B cell (primary cell): ENCODE measurements at regions not wholly inside any gene's neighbourhood (a gene's known extent, or its start where the extent isn't known, plus 50 kb on each side); places are given as distances from the start of the nearest gene placed in this dataset.

ENCODE experiments used
- ATAC-seq: fragments of 200-7000 bp; cut with Tn5 transposase; one replicate; pipeline ENCODE4 v1.10.0; 2021; ENCODE audit warnings: low read depth, mild to moderate bottlenecking, moderate number of reproducible peaks, moderate library complexity
- CTCF ChIA-PET: fragments of 350-600 bp; sonication (Branson Sonifier 250); formaldehyde crosslinking; loops from one replicate; lab custom pipeline; 2021; ENCODE audit warnings: antibody characterized with exemption, inconsistent platforms; lab: Charles Lee
- POLR2A ChIA-PET: fragments of 350-600 bp; sonication (Branson Sonifier 250); formaldehyde crosslinking; loops from one replicate; lab custom pipeline; 2021; ENCODE audit warnings: antibody characterized with exemption; lab: Charles Lee
- DNase-seq: peaks from one replicate; pipeline ENCODE4 v3.0.0; 2013
- H2AFZ ChIP-seq: 2 replicates; pipeline ENCODE4 v1.6.1; 2012; ENCODE audit warnings: mild to moderate bottlenecking, low read depth, low read length; ENCODE audit not compliant: insufficient read depth, poor library complexity, severe bottlenecking
- H3K27ac ChIP-seq, 2 donors: 1 replicate in 1 of 2; 2 replicates in 1 of 2; pipeline ENCODE4 v1.5.1; 2012 to 2013; ENCODE audit warnings: low read length in 2 of 2, mild to moderate bottlenecking in 2 of 2, moderate library complexity in 1 of 2
- H3K27me3 ChIP-seq, 4 experiments: fragments of 200-600 bp in 1 of 4; sonication (generic) in 1 of 4; replicated peaks in 1 of 4; 1 replicate in 2 of 4; 2 replicates in 2 of 4; pipeline versions ENCODE4 v1.6.1 to v1.7.0; 2013 to 2016; ENCODE audit warnings: low read length in 3 of 4, mild to moderate bottlenecking in 2 of 4, mixed read lengths in 1 of 4, moderate library complexity in 1 of 4; ENCODE audit not compliant: insufficient read depth in 4 of 4, control insufficient read depth in 3 of 4; ENCODE audit errors: control extremely low read depth in 1 of 4
- H3K36me3 ChIP-seq, 2 experiments: replicated peaks in 1 of 2; 1 replicate in 1 of 2; 2 replicates in 1 of 2; pipeline versions ENCODE4 v1.6.1 to v1.7.1; 2013; ENCODE audit warnings: low read length in 1 of 2; ENCODE audit not compliant: insufficient read depth in 2 of 2, control insufficient read depth in 1 of 2; ENCODE audit errors: control extremely low read depth in 1 of 2, extremely low read depth in 1 of 2
- H3K4me1 ChIP-seq, 2 donors: fragments of 200-600 bp in 1 of 2; sonication (generic) in 1 of 2; 1 replicate in 1 of 2; 2 replicates in 1 of 2; pipeline versions ENCODE4 v1.5.1 to v1.6.1; 2013 to 2017; ENCODE audit warnings: low read length in 2 of 2; ENCODE audit not compliant: control insufficient read depth in 2 of 2, insufficient read depth in 2 of 2
- H3K4me2 ChIP-seq: replicated peaks from 2 replicates; pipeline ENCODE3; 2012; ENCODE audit warnings: mild to moderate bottlenecking, low read depth, low read length; ENCODE audit not compliant: poor library complexity, severe bottlenecking
- H3K4me3 ChIP-seq, 5 experiments: fragments of 200-600 bp in 1 of 5; sonication (generic) in 1 of 5; 1 replicate in 3 of 5; 2 replicates in 2 of 5; pipeline versions ENCODE4 v1.5.1 to v1.7.0; 2011 to 2016; ENCODE audit warnings: low read length in 4 of 5, mild to moderate bottlenecking in 4 of 5, low read depth in 2 of 5, control low read depth in 1 of 5, moderate library complexity in 1 of 5; ENCODE audit not compliant: insufficient read depth in 1 of 5; ENCODE audit errors: control extremely low read depth in 1 of 5, extremely low read depth in 1 of 5
- H3K79me2 ChIP-seq: fragments of 200-600 bp; sonication (generic); one replicate; pipeline ENCODE4 v1.6.0; 2016; ENCODE audit warnings: low read length; ENCODE audit not compliant: control insufficient read depth, insufficient read depth
- H3K9ac ChIP-seq: fragments of 200-600 bp; sonication (generic); 2 replicates; pipeline ENCODE4 v1.6.1; 2017; ENCODE audit warnings: mild to moderate bottlenecking, low read length, moderate library complexity
- H3K9me3 ChIP-seq, 3 donors: one replicate each; pipeline versions ENCODE4 v1.6.1 to v1.7.1; 2013; ENCODE audit warnings: low read length in 2 of 3; ENCODE audit not compliant: control insufficient read depth in 2 of 3, insufficient read depth in 1 of 3; ENCODE audit errors: control extremely low read depth in 1 of 3
- H4K20me1 ChIP-seq: 2 replicates; pipeline ENCODE4 v1.6.0; 2012; ENCODE audit warnings: mild to moderate bottlenecking, low read length; ENCODE audit not compliant: insufficient read depth, control insufficient read depth, poor library complexity, severe bottlenecking
- H3K27ac Mint-ChIP-seq: one replicate; pipeline ENCODE4 v1.8.0; 2021; ENCODE audit warnings: mixed read lengths
- H3K27me3 Mint-ChIP-seq: one replicate; pipeline ENCODE4 v1.8.0; 2021; ENCODE audit warnings: mixed read lengths
- H3K4me1 Mint-ChIP-seq: one replicate; pipeline ENCODE4 v1.8.0; 2021; ENCODE audit warnings: mixed read lengths
- H3K4me3 Mint-ChIP-seq: one replicate; pipeline ENCODE4 v1.8.0; 2021; ENCODE audit warnings: mixed read lengths
- H3K9me3 Mint-ChIP-seq: one replicate; pipeline ENCODE4 v1.8.0; 2022; ENCODE audit warnings: mixed read lengths; ENCODE audit not compliant: insufficient read depth
- EZH2 ChIP-seq: IDR thresholded peaks from 2 replicates; pipeline ENCODE4 v1.6.1; 2012; ENCODE audit warnings: borderline replicate concordance, low read depth, mild to moderate bottlenecking, moderate library complexity, low read length; ENCODE audit not compliant: insufficient read depth, poor library complexity, severe bottlenecking
- WGBS: methylation state at CpG from one replicate; pipeline ENCODE4 v1.1.5; 2013; ENCODE audit warnings: missing lambda C conversion rate; ENCODE audit not compliant: insufficient coverage; 5-methylcytosine and 5-hydroxymethylcytosine counted together
- intact Hi-C: fragments of 100-400 bp; cut with micrococcal nuclease; formaldehyde crosslinking; loops from one replicate; pipeline ENCODE4 v1.10.0; 2022
- TF ChIP-seq, protein P1 (sequence below): fragments of 200-600 bp; IDR thresholded peaks from one replicate; pipeline ENCODE4 v1.8.0; 2022; ENCODE audit warnings: antibody characterized with exemption, mild to moderate bottlenecking

DNA sequence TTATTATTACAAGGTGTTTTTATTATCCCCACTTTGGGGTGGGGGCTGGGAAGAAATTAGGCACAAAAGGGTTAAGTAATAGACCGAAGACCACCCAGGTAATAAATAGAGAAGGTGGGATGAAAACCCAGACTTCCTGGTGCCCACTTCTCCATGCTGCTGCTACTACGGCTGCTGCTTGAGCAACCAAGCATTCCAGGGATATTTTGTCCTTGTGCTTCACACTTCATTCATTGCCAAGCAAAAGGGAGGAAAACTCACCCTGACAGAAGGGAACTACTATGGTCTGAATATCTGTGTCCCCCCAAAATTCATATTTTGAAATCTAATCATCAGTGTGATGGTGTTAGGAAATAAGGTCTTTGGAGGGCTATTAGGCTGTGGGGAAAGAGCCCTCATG, 470.9 kb upstream of the API5 start:
- intact Hi-C loops = loop anchor here (10.0 kb wide), 1 partner anchor 64 kb away; no protein-coding TSS in a partner anchor
- Histone ChIP-seq H3K79me2 (no peaks in the 10 kb centered on the region), H3K4me3 (no peak overlapping the region), H3K9ac (no peak overlapping the region), H3K4me1 (no peaks in the 10 kb centered on the region), H3K4me2 (no peak overlapping the region), H3K27me3 (no peaks in the 10 kb centered on the region), H4K20me1 (no peaks in the 10 kb centered on the region), H3K36me3 (no peaks in the 10 kb centered on the region), H3K27ac (no peak overlapping the region), H2AFZ (no peak overlapping the region), H3K9me3 (no peaks in the 10 kb centered on the region)
- no peak for ATAC-seq
- no peak for DNase-seq
- Mint-ChIP-seq H3K4me3 (no peak overlapping the region), H3K4me1 (no peaks in the 10 kb centered on the region), H3K27me3 (no peaks in the 10 kb centered on the region), H3K27ac (no peak overlapping the region), H3K9me3 (peaks cover 2% of the 10 kb centered on the region)
- ChIA-PET POLR2A (no interaction called here), CTCF (no interaction called here)
- 100% methylated on average over 1 of the region's 2 CpGs for WGBS
- TF ChIP-seq EZH2 = no peak
- TF ChIP-seq, protein P1, sequence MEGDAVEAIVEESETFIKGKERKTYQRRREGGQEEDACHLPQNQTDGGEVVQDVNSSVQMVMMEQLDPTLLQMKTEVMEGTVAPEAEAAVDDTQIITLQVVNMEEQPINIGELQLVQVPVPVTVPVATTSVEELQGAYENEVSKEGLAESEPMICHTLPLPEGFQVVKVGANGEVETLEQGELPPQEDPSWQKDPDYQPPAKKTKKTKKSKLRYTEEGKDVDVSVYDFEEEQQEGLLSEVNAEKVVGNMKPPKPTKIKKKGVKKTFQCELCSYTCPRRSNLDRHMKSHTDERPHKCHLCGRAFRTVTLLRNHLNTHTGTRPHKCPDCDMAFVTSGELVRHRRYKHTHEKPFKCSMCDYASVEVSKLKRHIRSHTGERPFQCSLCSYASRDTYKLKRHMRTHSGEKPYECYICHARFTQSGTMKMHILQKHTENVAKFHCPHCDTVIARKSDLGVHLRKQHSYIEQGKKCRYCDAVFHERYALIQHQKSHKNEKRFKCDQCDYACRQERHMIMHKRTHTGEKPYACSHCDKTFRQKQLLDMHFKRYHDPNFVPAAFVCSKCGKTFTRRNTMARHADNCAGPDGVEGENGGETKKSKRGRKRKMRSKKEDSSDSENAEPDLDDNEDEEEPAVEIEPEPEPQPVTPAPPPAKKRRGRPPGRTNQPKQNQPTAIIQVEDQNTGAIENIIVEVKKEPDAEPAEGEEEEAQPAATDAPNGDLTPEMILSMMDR = no peak

DNA sequence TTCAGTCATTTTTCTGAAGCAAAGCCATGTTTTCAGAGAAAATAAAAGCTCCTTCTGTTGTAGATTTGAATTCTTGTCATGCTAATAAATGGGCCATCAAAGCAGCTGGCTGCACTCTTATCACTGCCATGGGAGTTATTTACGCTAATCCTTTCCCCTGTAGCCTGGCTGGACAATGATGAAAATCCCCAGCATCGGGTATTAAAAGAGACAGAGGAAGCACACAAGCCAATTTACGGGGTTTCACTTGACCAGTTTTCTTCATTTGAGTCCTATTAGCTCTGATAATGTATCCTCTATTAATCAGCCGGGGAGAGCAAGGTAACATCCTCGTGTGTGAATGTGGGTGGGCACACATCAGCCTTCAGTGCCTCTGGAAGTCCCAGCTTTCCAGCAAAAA, 470.2 kb upstream of the API5 start:
- Histone ChIP-seq H3K9me3 (no peaks in the 10 kb centered on the region), H3K4me3 (no peak overlapping the region), H3K27ac (no peak overlapping the region), H3K27me3 (no peaks in the 10 kb centered on the region), H3K9ac (no peak overlapping the region), H3K4me1 (no peaks in the 10 kb centered on the region), H3K36me3 (no peaks in the 10 kb centered on the region), H3K79me2 (no peaks in the 10 kb centered on the region), H4K20me1 (no peaks in the 10 kb centered on the region), H2AFZ (no peak overlapping the region), H3K4me2 (no peak overlapping the region)
- DNase-seq (no peak), ATAC-seq (no peak)
- intact Hi-C loops = loop anchor here (10.0 kb wide), 1 partner anchor 63 kb away; no protein-coding TSS in a partner anchor
- peaks cover 2% of the 10 kb centered on the region for H3K9me3 Mint-ChIP-seq
- WGBS = 90% methylated on average over 2 of the region's 5 CpGs
- ChIA-PET CTCF (no interaction called here), POLR2A (no interaction called here)
- H3K4me3 Mint-ChIP-seq = no peak overlapping the region
- no peak overlapping the region for H3K27ac Mint-ChIP-seq
- H3K27me3 Mint-ChIP-seq = no peaks in the 10 kb centered on the region
- no peaks in the 10 kb centered on the region for H3K4me1 Mint-ChIP-seq
- TF ChIP-seq, protein P1 = no peak
- no peak for TF ChIP-seq EZH2
